Prostate gland (tissue), 2 donors: ENCODE measurements at regions not wholly inside any gene's neighbourhood (a gene's known extent, or its start where the extent isn't known, plus 50 kb on each side); places are given as distances from the start of the nearest gene placed in this dataset.
A peak's percentile ranks its signal among the peaks of the same experiment; 100 is the strongest.

Source experiments
- DNase-seq: peaks from one replicate; pipeline ENCODE4 v3.0.0-alpha.2; 2019; ENCODE audit warnings: low spot score
- H3K27ac ChIP-seq, 2 donors: fragments of 200-600 bp; sonication (generic); 2 replicates each; pipeline ENCODE4 v1.5.1; 2017 to 2019
- H3K27me3 ChIP-seq: fragments of 200-600 bp; sonication (generic); replicated peaks from 2 replicates; pipeline ENCODE4 v1.5.1; 2019; ENCODE audit not compliant: insufficient read depth
- H3K36me3 ChIP-seq, 2 donors: fragments of 200-600 bp; sonication (generic); 1 replicate in 1 of 2; 2 replicates in 1 of 2; pipeline versions ENCODE4 v1.5.1 to v1.8.1; 2017 to 2019
- H3K4me1 ChIP-seq: fragments of 200-600 bp; sonication (generic); replicated peaks from 2 replicates; pipeline ENCODE4 v1.5.1; 2019
- H3K4me3 ChIP-seq, 2 donors: fragments of 200-600 bp; sonication (generic); 2 replicates each; pipeline ENCODE4 v1.5.1; 2017 to 2019
- H3K9me3 ChIP-seq: fragments of 200-600 bp; sonication (generic); 2 replicates; pipeline ENCODE4 v1.5.1; 2017
- CTCF ChIP-seq, 4 experiments: fragments of 200-600 bp in 2 of 4; fragments of 450-650 bp in 2 of 4; sonication (generic) in 2 of 4; IDR thresholded peaks; 1 replicate in 3 of 4; 2 replicates in 1 of 4; pipeline ENCODE4 v1.5.1; 2016 to 2019; ENCODE audit warnings: antibody characterized with exemption in 4 of 4, mild to moderate bottlenecking in 2 of 4, moderate library complexity in 2 of 4
- POLR2A ChIP-seq: fragments of 450-650 bp; IDR thresholded peaks from one replicate; pipeline ENCODE4 v1.6.1; 2016; ENCODE audit warnings: antibody characterized with exemption, mild to moderate bottlenecking
- POLR2AphosphoS5 ChIP-seq: sonication (generic); formaldehyde crosslinking; IDR thresholded peaks from one replicate; pipeline ENCODE4 v1.6.1; 2017; ENCODE audit warnings: antibody characterized with exemption
- WGBS: methylation state at CpG from one replicate; pipeline ENCODE4 v1.1.5; 2018; 5-methylcytosine and 5-hydroxymethylcytosine counted together
- intact Hi-C: fragments of 100-400 bp; cut with DNase I; formaldehyde crosslinking; loops from one replicate; pipeline ENCODE4 v1.14.2; 2022

- H3K9me3 ChIP-seq = no peaks in the 10 kb centered on the region
- TF ChIP-seq POLR2AphosphoS5 (peak; percentile 4), CTCF (IDR thresholded peaks at IDR 0.05) (no peak), POLR2A (no peak)
- peaks cover 5% of the 10 kb centered on the region for H3K4me1 ChIP-seq
- H3K27me3 ChIP-seq = no peaks in the 10 kb centered on the region
- intact Hi-C loops = no loop called here
- H3K36me3 ChIP-seq = no peaks in the 10 kb centered on the region
- no peak for DNase-seq
- peak overlapping the region; percentile 57 to 77 for H3K27ac ChIP-seq
- 29% methylated on average over 2 of the region's 2 CpGs for WGBS
- H3K4me3 ChIP-seq = no peak overlapping the region
Observed at GRCh38 chr3:177603148-177603603, 405.9 kb upstream of the TBL1XR1 start.

- no peak for DNase-seq
- Histone ChIP-seq H3K4me1 (peaks cover 4% of the 10 kb centered on the region), H3K36me3 (no peaks in the 10 kb centered on the region), H3K4me3 (no peak overlapping the region), H3K27ac (peak overlapping the region; percentile 57 to 77), H3K27me3 (no peaks in the 10 kb centered on the region), H3K9me3 (no peaks in the 10 kb centered on the region)
- WGBS = 95% methylated on average over 7 of the region's 7 CpGs
- intact Hi-C loops = no loop called here
- TF ChIP-seq POLR2AphosphoS5 = no peak
- TF ChIP-seq CTCF (IDR thresholded peaks at IDR 0.05) = no peak
- no peak for TF ChIP-seq POLR2A
Observed at GRCh38 chr3:177604181-177604580, 406.9 kb upstream of the TBL1XR1 start.

- H3K4me3 ChIP-seq = no peak overlapping the region
- DNase-seq = no peak
- H3K27ac ChIP-seq = peak overlapping the region; percentile 29 to 41
- intact Hi-C loops = no loop called here
- H3K9me3 ChIP-seq = no peaks in the 10 kb centered on the region
- H3K4me1 ChIP-seq = peaks cover 16% of the 10 kb centered on the region
- 41% methylated on average over 4 of the region's 4 CpGs for WGBS
- TF ChIP-seq CTCF (IDR thresholded peaks at IDR 0.05) (no peak), POLR2AphosphoS5 (no peak), POLR2A (no peak)
- no peaks in the 10 kb centered on the region for H3K27me3 ChIP-seq
- H3K36me3 ChIP-seq = no peaks in the 10 kb centered on the region
Observed at GRCh38 chr3:177606891-177607290, 409.6 kb upstream of the TBL1XR1 start.

- Histone ChIP-seq H3K4me3 (no peak overlapping the region), H3K27me3 (no peaks in the 10 kb centered on the region), H3K27ac (peak overlapping the region; percentile 29 to 41), H3K4me1 (peaks cover 17% of the 10 kb centered on the region), H3K36me3 (no peaks in the 10 kb centered on the region), H3K9me3 (no peaks in the 10 kb centered on the region)
- no peak for TF ChIP-seq POLR2A
- no peak for TF ChIP-seq POLR2AphosphoS5
- TF ChIP-seq CTCF (IDR thresholded peaks at IDR 0.05) = no peak
- DNase-seq = no peak
- intact Hi-C loops = no loop called here
- 60% methylated on average over 5 of the region's 5 CpGs for WGBS
Observed at GRCh38 chr3:177607589-177607988, 410.3 kb upstream of the TBL1XR1 start.

GRCh38 chr3:177608443-177608842, 411.2 kb upstream of the TBL1XR1 start:
- 79% methylated on average over 1 of the region's 1 CpG for WGBS
- H3K36me3 ChIP-seq = no peaks in the 10 kb centered on the region
- DNase-seq = no peak
- peaks cover 12% of the 10 kb centered on the region for H3K4me1 ChIP-seq
- TF ChIP-seq POLR2A (no peak), CTCF (IDR thresholded peaks at IDR 0.05) (no peak), POLR2AphosphoS5 (no peak)
- intact Hi-C loops = no loop called here
- H3K27ac ChIP-seq = no peak overlapping the region
- H3K27me3 ChIP-seq = no peaks in the 10 kb centered on the region
- no peak overlapping the region for H3K4me3 ChIP-seq
- no peaks in the 10 kb centered on the region for H3K9me3 ChIP-seq
